ENCODE measurements at regions not wholly inside any gene's neighbourhood (a gene's known extent, or its start where the extent isn't known, plus 50 kb on each side); places are given as distances from the start of the nearest gene placed in this dataset.

- no peaks in the 10 kb centered on the region for H3K9me3 ChIP-seq (ENCODE audit: low read depth, low read length)
- no peak overlapping the region for H3K4me3 ChIP-seq
- no peak for TF ChIP-seq POLR2AphosphoS5 (IDR thresholded peaks at IDR 0.05; ENCODE audit: borderline replicate concordance, low read depth, low read length)
- no peak for TF ChIP-seq FOXP2 (optimal IDR thresholded peaks at IDR 0.05; ENCODE audit: control extremely low read depth, extremely low read length, insufficient read depth)
- TF ChIP-seq EZH2 (IDR thresholded peaks at IDR 0.05) = no peak
- H3K9ac ChIP-seq (ENCODE audit: insufficient read length) = no peak overlapping the region
- no peak for DNase-seq (ENCODE audit: low read depth, low spot score)
- peak overlapping the region; percentile 89 for H3K27ac ChIP-seq
- H3K36me3 ChIP-seq (ENCODE audit: insufficient read depth, low read length) = no peaks in the 10 kb centered on the region
These were observed 54.2 kb upstream of the SSBP3 start for GRCh38 chr1:54460351-54460750.

- Histone ChIP-seq H3K9ac (ENCODE audit: insufficient read length) (no peak overlapping the region), H3K4me3 (peak overlapping the region; percentile 35), H3K27ac (peak overlapping the region; percentile 79), H3K9me3 (ENCODE audit: low read depth, low read length) (no peaks in the 10 kb centered on the region), H3K36me3 (ENCODE audit: insufficient read depth, low read length) (no peaks in the 10 kb centered on the region)
- DNase-seq (ENCODE audit: low read depth, low spot score) = no peak
- TF ChIP-seq POLR2AphosphoS5 (IDR thresholded peaks at IDR 0.05; ENCODE audit: borderline replicate concordance, low read depth, low read length) (no peak), FOXP2 (optimal IDR thresholded peaks at IDR 0.05; ENCODE audit: control extremely low read depth, extremely low read length, insufficient read depth) (peak; percentile 46)
These were observed 53.6 kb upstream of the SSBP3 start for GRCh38 chr1:54459726-54460191.

GRCh38 chr1:54459140-54459539 lies 52.9 kb upstream of the SSBP3 start:
- Histone ChIP-seq H3K9ac (ENCODE audit: insufficient read length) (no peak overlapping the region), H3K36me3 (ENCODE audit: insufficient read depth, low read length) (no peaks in the 10 kb centered on the region), H3K4me3 (peak overlapping the region; percentile 35), H3K9me3 (ENCODE audit: low read depth, low read length) (no peaks in the 10 kb centered on the region), H3K27ac (peak overlapping the region; percentile 79)
- TF ChIP-seq FOXP2 (optimal IDR thresholded peaks at IDR 0.05; ENCODE audit: control extremely low read depth, extremely low read length, insufficient read depth) = no peak
- TF ChIP-seq EZH2 (IDR thresholded peaks at IDR 0.05) = no peak
- TF ChIP-seq POLR2AphosphoS5 (IDR thresholded peaks at IDR 0.05; ENCODE audit: borderline replicate concordance, low read depth, low read length) = no peak
- DNase-seq (ENCODE audit: low read depth, low spot score) = no peak

GRCh38 chr1:54456921-54457529 lies 50.8 kb upstream of the SSBP3 start:
- peak; percentile 67 for TF ChIP-seq FOXP2 (optimal IDR thresholded peaks at IDR 0.05; ENCODE audit: control extremely low read depth, extremely low read length, insufficient read depth)
- TF ChIP-seq POLR2AphosphoS5 (IDR thresholded peaks at IDR 0.05; ENCODE audit: borderline replicate concordance, low read depth, low read length) = no peak
- Histone ChIP-seq H3K4me3 (0 out of 2 replicates have a peak overlapping the region, but pooled peaks have one; percentile 6), H3K27ac (peak overlapping the region; percentile 55), H3K36me3 (ENCODE audit: insufficient read depth, low read length) (no peaks in the 10 kb centered on the region), H3K9ac (ENCODE audit: insufficient read length) (no peak overlapping the region), H3K9me3 (ENCODE audit: low read depth, low read length) (no peaks in the 10 kb centered on the region)
- no peak for DNase-seq (ENCODE audit: low read depth, low spot score)

- Histone ChIP-seq H3K27ac (peak overlapping the region; percentile 55; the same call in 1 of the 2 replicates), H3K9me3 (ENCODE audit: low read depth, low read length) (no peaks in the 10 kb centered on the region), H3K9ac (ENCODE audit: insufficient read length) (no peak overlapping the region), H3K36me3 (ENCODE audit: insufficient read depth, low read length) (no peaks in the 10 kb centered on the region), H3K4me3 (no peak overlapping the region)
- TF ChIP-seq POLR2AphosphoS5 (IDR thresholded peaks at IDR 0.05; ENCODE audit: borderline replicate concordance, low read depth, low read length) (no peak), FOXP2 (optimal IDR thresholded peaks at IDR 0.05; ENCODE audit: control extremely low read depth, extremely low read length, insufficient read depth) (no peak), EZH2 (IDR thresholded peaks at IDR 0.05) (no peak)
- DNase-seq (ENCODE audit: low read depth, low spot score) = no peak
These were observed 50.2 kb upstream of the SSBP3 start for GRCh38 chr1:54456361-54456760.
